ENCODE measurements at regions not wholly inside any gene's neighbourhood (a gene's known extent, or its start where the extent isn't known, plus 50 kb on each side); places are given as distances from the start of the nearest gene placed in this dataset.

DNA sequence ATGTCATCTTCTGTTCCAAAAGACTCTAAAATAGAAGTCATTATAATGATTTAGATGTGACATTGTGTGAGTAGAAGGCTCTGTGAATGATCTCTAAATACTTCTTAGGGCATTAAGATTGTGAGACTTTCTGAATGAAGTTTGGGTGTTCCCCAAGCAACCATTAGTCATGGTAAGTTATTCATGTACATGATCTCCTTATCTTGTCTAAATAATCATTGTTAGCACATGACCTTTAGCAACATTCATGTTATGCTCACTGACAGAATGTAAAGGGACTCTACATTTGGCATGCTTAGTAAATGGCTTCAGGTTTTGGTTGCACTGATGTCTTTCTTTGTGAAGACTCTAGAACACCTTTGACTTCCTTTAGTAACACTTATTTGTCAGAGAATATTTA is 140.8 kb upstream of the AGA start:
- BruUV-seq (replicated peaks), result no TSS peak
- Histone ChIP-seq H2AFZ (ENCODE audit: low read depth, low read length, poor library complexity, severe bottlenecking) (no peak overlapping the region), H3K4me2 (ENCODE audit: low read length) (no peak overlapping the region), H4K20me1 (ENCODE audit: insufficient read depth) (no peaks in the 10 kb centered on the region), H3K4me3 (replicated peaks in 1 of 2; ENCODE audit: low read depth in 1 of 2, low read length in 2 of 2) (no peak overlapping the region), H3K79me2 (ENCODE audit: insufficient read depth, low read length) (no peaks in the 10 kb centered on the region), H3K9ac (ENCODE audit: low read length) (no peak overlapping the region), H3K27me3 (ENCODE audit: insufficient read depth, low read length) (no peaks in the 10 kb centered on the region), H3K9me3 (ENCODE audit: control insufficient read depth in 1 of 2, insufficient read depth in 1 of 2, low read depth in 1 of 2, low read length in 2 of 2) (no peaks in the 10 kb centered on the region), H3K27ac (ENCODE audit: low read depth, low read length) (no peak overlapping the region), H3K9me2 (ENCODE audit: insufficient read depth) (no peaks in the 10 kb centered on the region), H3K36me3 (ENCODE audit: control insufficient read depth in 1 of 2, insufficient read depth in 2 of 2, low read length in 2 of 2) (no peaks in the 10 kb centered on the region), H3K4me1 (ENCODE audit: control insufficient read depth in 1 of 2, insufficient read depth in 2 of 2, low read length in 2 of 2) (no peaks in the 10 kb centered on the region)
- ChIA-PET POLR2A (no interaction called here), CTCF (no interaction called here), RAD21 (ENCODE audit: low non-redundant PET in 1 of 2, low total read pairs in 2 of 2, uncharacterized antibody in 2 of 2, unreplicated experiment in 2 of 2) (no interaction called here)
- intact Hi-C loops (cut with micrococcal nuclease), result no loop called here
- ATAC-seq (no peak), DNase-seq (ENCODE audit: low read depth, low spot score) (no peak)
- TF ChIP-seq SIN3A (IDR thresholded peaks at IDR 0.05; ENCODE audit: low read depth) (no peak), ELF1 (IDR thresholded peaks at IDR 0.05; ENCODE audit: borderline replicate concordance, low read depth) (no peak), POLR2AphosphoS5 (IDR thresholded peaks at IDR 0.05; ENCODE audit: low read depth, low read length) (no peak), RAD21 (IDR thresholded peaks at IDR 0.05; ENCODE audit: low read depth) (no peak), ZFX (IDR thresholded peaks at IDR 0.05) (no peak), CBX3 (IDR thresholded peaks at IDR 0.05; ENCODE audit: low read depth) (no peak), TCF7L2 (IDR thresholded peaks at IDR 0.05; ENCODE audit: borderline replicate concordance, extremely low read depth, insufficient read depth, insufficient read length) (no peak), JUND (IDR thresholded peaks at IDR 0.05) (no peak), EGR1 (IDR thresholded peaks at IDR 0.05; ENCODE audit: low read depth) (no peak), CEBPB (IDR thresholded peaks at IDR 0.05; ENCODE audit: low read depth) (no peak), YY1 (IDR thresholded peaks at IDR 0.05; ENCODE audit: extremely low read depth, insufficient replicate concordance, low read depth, low read length) (no peak), EZH2phosphoT487 (IDR thresholded peaks at IDR 0.05; ENCODE audit: borderline replicate concordance) (no peak), SP1 (IDR thresholded peaks at IDR 0.05; ENCODE audit: low read depth) (no peak), FOSL1 (IDR thresholded peaks at IDR 0.05; ENCODE audit: low read depth) (no peak), POLR2A (IDR thresholded peaks at IDR 0.05; ENCODE audit: borderline replicate concordance, extremely low read depth, insufficient read depth, insufficient read length) (no peak)
- TF ChIP-seq, protein P1, sequence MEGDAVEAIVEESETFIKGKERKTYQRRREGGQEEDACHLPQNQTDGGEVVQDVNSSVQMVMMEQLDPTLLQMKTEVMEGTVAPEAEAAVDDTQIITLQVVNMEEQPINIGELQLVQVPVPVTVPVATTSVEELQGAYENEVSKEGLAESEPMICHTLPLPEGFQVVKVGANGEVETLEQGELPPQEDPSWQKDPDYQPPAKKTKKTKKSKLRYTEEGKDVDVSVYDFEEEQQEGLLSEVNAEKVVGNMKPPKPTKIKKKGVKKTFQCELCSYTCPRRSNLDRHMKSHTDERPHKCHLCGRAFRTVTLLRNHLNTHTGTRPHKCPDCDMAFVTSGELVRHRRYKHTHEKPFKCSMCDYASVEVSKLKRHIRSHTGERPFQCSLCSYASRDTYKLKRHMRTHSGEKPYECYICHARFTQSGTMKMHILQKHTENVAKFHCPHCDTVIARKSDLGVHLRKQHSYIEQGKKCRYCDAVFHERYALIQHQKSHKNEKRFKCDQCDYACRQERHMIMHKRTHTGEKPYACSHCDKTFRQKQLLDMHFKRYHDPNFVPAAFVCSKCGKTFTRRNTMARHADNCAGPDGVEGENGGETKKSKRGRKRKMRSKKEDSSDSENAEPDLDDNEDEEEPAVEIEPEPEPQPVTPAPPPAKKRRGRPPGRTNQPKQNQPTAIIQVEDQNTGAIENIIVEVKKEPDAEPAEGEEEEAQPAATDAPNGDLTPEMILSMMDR (IDR thresholded peaks at IDR 0.05 in 2 of 3, conservative IDR thresholded peaks at IDR 0.05 in 1 of 3; ENCODE audit: borderline replicate concordance in 1 of 3, insufficient read depth in 1 of 3, low read depth in 2 of 3, low read length in 2 of 3), result no peak
- TF ChIP-seq, protein P2, sequence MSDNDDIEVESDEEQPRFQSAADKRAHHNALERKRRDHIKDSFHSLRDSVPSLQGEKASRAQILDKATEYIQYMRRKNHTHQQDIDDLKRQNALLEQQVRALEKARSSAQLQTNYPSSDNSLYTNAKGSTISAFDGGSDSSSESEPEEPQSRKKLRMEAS (IDR thresholded peaks at IDR 0.05), result no peak
- TF ChIP-seq, protein P3, sequence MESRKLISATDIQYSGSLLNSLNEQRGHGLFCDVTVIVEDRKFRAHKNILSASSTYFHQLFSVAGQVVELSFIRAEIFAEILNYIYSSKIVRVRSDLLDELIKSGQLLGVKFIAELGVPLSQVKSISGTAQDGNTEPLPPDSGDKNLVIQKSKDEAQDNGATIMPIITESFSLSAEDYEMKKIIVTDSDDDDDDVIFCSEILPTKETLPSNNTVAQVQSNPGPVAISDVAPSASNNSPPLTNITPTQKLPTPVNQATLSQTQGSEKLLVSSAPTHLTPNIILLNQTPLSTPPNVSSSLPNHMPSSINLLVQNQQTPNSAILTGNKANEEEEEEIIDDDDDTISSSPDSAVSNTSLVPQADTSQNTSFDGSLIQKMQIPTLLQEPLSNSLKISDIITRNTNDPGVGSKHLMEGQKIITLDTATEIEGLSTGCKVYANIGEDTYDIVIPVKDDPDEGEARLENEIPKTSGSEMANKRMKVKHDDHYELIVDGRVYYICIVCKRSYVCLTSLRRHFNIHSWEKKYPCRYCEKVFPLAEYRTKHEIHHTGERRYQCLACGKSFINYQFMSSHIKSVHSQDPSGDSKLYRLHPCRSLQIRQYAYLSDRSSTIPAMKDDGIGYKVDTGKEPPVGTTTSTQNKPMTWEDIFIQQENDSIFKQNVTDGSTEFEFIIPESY (IDR thresholded peaks at IDR 0.05; ENCODE audit: extremely low read depth, insufficient replicate concordance, low read length), result no peak
- TF ChIP-seq, protein P4, sequence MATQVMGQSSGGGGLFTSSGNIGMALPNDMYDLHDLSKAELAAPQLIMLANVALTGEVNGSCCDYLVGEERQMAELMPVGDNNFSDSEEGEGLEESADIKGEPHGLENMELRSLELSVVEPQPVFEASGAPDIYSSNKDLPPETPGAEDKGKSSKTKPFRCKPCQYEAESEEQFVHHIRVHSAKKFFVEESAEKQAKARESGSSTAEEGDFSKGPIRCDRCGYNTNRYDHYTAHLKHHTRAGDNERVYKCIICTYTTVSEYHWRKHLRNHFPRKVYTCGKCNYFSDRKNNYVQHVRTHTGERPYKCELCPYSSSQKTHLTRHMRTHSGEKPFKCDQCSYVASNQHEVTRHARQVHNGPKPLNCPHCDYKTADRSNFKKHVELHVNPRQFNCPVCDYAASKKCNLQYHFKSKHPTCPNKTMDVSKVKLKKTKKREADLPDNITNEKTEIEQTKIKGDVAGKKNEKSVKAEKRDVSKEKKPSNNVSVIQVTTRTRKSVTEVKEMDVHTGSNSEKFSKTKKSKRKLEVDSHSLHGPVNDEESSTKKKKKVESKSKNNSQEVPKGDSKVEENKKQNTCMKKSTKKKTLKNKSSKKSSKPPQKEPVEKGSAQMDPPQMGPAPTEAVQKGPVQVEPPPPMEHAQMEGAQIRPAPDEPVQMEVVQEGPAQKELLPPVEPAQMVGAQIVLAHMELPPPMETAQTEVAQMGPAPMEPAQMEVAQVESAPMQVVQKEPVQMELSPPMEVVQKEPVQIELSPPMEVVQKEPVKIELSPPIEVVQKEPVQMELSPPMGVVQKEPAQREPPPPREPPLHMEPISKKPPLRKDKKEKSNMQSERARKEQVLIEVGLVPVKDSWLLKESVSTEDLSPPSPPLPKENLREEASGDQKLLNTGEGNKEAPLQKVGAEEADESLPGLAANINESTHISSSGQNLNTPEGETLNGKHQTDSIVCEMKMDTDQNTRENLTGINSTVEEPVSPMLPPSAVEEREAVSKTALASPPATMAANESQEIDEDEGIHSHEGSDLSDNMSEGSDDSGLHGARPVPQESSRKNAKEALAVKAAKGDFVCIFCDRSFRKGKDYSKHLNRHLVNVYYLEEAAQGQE (IDR thresholded peaks at IDR 0.05; ENCODE audit: low read depth), result no peak

All from HCT116 (cell line).